Stomach (tissue), 4 donors: ENCODE measurements at regions not wholly inside any gene's neighbourhood (a gene's known extent, or its start where the extent isn't known, plus 50 kb on each side); places are given as distances from the start of the nearest gene placed in this dataset.

Experiments used
- POLR2AphosphoS5 ChIP-seq, 3 donors: sonication (generic); formaldehyde crosslinking; IDR thresholded peaks; one replicate each; pipeline ENCODE4 v1.6.1; 2016; ENCODE audit warnings: antibody characterized with exemption in 3 of 3
- TF ChIP-seq, protein P1 (sequence below), 7 experiments: fragments of 450-650 bp in 4 of 7; fragments of 200-600 bp in 3 of 7; sonication (generic) in 3 of 7; IDR thresholded peaks; one replicate each; pipeline ENCODE4 v1.5.1; 2016 to 2019; ENCODE audit warnings: antibody characterized with exemption in 7 of 7, control low read depth in 2 of 7, mild to moderate bottlenecking in 1 of 7

DNA sequence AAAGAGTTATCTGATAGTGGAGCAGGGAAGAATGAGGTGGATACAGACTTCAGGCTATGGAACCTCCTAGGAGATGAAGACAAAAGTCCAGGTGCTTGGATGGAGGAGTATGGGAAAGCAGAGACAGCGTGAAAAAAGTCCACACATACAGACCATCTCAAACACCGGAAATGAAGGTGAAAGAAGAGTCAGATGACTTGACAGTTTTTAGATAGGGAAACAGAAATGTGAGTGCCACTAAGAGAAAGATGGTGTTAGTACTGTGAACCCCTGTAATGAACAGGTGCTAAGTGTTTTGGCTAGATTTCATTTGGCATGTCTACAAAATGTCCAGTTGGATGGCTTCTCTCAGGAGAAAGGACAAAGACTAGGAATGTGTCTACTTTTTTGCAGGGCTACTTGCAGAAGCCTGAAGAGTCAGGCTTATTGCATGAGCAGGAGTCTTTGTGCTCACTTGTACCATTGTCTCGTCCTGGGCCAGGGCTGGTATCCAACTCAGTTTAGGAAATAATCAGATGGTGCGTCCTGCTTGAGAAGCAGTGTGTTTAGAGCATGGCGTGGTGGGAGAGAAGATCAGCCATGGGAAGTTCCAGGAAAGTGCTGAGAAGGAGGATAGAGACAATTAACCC lies 90.6 kb upstream of the STARD4 start:
- TF ChIP-seq, protein P1, sequence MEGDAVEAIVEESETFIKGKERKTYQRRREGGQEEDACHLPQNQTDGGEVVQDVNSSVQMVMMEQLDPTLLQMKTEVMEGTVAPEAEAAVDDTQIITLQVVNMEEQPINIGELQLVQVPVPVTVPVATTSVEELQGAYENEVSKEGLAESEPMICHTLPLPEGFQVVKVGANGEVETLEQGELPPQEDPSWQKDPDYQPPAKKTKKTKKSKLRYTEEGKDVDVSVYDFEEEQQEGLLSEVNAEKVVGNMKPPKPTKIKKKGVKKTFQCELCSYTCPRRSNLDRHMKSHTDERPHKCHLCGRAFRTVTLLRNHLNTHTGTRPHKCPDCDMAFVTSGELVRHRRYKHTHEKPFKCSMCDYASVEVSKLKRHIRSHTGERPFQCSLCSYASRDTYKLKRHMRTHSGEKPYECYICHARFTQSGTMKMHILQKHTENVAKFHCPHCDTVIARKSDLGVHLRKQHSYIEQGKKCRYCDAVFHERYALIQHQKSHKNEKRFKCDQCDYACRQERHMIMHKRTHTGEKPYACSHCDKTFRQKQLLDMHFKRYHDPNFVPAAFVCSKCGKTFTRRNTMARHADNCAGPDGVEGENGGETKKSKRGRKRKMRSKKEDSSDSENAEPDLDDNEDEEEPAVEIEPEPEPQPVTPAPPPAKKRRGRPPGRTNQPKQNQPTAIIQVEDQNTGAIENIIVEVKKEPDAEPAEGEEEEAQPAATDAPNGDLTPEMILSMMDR (IDR thresholded peaks at IDR 0.05), result no peak
- no peak for TF ChIP-seq POLR2AphosphoS5 (IDR thresholded peaks at IDR 0.05)
